Fibroblast of villous mesenchyme (primary cell): ENCODE measurements at regions not wholly inside any gene's neighbourhood (a gene's known extent, or its start where the extent isn't known, plus 50 kb on each side); places are given as distances from the start of the nearest gene placed in this dataset.

Experiments
- DNase-seq: peaks from one replicate; pipeline ENCODE4 v3.0.0-alpha.2; 2010; ENCODE audit warnings: low read depth
- H3K4me3 ChIP-seq: 2 replicates; pipeline ENCODE4 v1.5.1; 2011; ENCODE audit warnings: low read depth, mild to moderate bottlenecking, low read length
- TF ChIP-seq, protein P1 (sequence below): IDR thresholded peaks from 2 replicates; pipeline ENCODE4 v1.5.1; 2012; ENCODE audit warnings: low read depth, mild to moderate bottlenecking, low read length; ENCODE audit not compliant: insufficient read depth

DNA sequence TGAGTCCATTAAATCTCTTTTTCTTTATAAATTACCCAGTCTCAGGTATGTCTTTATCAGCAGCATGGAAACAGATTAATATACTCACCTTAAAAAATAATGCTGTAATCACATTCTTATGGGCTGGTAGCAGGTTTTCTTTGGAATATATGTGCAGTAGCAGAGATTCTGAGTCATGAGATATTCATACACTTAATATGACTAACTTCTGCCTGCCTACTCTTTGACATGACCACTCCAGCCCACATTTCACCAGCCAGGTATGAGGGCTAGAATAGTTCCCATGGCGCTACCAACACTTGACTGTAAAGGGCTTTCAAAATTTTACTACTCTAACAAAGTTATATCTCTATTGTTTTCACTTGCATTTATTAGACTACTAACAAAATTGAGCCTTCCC, 74.1 kb upstream of the GHR start:
- DNase-seq, result no peak
- TF ChIP-seq, protein P1, sequence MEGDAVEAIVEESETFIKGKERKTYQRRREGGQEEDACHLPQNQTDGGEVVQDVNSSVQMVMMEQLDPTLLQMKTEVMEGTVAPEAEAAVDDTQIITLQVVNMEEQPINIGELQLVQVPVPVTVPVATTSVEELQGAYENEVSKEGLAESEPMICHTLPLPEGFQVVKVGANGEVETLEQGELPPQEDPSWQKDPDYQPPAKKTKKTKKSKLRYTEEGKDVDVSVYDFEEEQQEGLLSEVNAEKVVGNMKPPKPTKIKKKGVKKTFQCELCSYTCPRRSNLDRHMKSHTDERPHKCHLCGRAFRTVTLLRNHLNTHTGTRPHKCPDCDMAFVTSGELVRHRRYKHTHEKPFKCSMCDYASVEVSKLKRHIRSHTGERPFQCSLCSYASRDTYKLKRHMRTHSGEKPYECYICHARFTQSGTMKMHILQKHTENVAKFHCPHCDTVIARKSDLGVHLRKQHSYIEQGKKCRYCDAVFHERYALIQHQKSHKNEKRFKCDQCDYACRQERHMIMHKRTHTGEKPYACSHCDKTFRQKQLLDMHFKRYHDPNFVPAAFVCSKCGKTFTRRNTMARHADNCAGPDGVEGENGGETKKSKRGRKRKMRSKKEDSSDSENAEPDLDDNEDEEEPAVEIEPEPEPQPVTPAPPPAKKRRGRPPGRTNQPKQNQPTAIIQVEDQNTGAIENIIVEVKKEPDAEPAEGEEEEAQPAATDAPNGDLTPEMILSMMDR, result no peak

DNA sequence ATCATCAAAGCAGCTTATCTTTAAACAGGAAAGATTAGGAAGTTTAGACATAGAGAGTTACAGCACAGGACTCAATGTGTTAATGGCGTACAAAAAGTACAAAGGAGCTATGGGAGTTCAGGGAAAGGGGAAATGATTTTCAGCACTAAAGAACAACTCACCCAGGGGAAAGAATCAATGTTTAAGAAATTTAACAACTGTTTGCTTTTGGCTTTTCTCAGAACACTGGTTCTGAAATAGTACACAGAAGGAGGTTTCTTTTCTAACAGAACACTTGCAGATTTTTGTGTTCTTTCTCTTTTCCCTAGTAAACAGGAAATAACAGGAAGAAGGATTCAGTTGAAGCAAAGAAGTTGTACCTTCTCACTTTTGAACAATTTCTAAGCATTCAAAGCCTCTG, 71.3 kb upstream of the GHR start:
- no peak overlapping the region for H3K4me3 ChIP-seq
- TF ChIP-seq, protein P1, result no peak
- DNase-seq, result no peak

More for the DNA sequence above, 74.1 kb upstream of the GHR start:
- H3K4me3 ChIP-seq, result no peak overlapping the region

DNA sequence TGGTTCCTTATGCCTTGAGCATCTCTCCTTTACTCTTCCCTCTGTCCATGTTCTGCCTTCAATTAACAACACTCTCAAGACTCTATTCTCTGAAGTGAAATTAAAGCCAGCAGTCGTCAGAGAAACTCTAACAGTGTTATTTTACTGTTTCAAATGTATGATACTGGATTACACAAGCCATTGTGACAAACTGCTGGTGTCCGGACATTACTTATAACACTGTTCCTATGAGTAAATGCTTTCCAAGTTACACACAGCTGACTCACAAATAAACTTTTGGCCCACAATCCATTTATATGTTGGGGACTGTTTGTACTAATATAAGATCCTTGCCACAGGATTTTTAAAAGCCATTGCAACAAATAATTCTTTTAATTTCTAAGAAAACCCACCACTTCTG, 63.2 kb upstream of the GHR start:
- no peak overlapping the region for H3K4me3 ChIP-seq
- TF ChIP-seq, protein P1, result no peak
- DNase-seq, result peak; percentile 5

DNA sequence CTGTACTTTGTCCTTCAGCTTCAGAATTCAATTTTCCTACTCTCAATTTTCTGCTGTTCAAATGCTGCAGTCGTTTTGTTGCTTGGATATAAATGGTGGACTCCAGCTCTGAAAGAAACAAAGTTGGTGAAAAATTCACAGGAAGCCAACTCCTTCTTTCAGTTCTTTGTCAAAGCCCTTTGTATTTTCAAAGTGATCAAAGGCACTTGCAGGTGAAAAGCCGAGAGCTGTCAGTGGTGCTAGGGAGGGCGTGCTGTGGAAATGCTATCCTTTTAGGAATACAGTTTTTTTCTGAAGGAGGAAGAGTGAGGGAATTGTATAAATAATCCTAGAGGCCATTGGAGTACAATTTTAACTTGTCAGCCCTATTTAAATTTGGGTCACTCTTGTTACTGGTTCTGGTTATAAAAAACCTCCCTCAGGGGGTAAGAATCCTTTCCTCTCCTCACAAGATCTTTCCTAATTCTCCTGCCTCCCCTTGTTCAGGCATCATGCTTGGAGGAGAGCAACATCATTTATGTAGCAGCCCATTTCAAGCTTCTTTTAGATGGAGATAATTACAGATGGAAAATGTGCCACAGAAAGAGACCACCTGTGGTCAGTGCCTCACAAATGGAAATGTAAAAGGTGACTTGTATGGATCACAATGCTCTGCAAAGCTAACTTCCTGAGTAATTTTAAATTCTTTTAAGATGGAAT, 62.5 kb upstream of the GHR start:
- TF ChIP-seq, protein P1, result no peak
- no peak overlapping the region for H3K4me3 ChIP-seq
- DNase-seq, result no peak

DNA sequence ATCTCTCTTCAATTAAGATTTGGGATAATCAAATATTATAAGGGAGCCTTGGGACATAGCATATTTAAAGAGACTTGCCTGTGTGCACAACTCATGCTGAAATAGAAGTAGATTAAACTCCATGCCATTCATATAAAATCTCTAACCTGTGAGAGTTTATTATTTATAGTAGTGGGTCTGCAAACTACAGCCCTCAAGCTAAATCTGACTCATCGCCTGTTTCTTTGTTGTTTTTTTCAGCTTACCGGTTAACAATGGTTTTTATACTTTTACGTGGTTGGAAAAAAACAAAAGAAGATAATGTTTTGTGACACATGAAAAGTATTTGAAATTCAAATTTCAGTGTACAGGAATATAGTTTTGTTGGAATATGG, 61.9 kb upstream of the GHR start:
- TF ChIP-seq, protein P1, result no peak
- no peak overlapping the region for H3K4me3 ChIP-seq
- no peak for DNase-seq

DNA sequence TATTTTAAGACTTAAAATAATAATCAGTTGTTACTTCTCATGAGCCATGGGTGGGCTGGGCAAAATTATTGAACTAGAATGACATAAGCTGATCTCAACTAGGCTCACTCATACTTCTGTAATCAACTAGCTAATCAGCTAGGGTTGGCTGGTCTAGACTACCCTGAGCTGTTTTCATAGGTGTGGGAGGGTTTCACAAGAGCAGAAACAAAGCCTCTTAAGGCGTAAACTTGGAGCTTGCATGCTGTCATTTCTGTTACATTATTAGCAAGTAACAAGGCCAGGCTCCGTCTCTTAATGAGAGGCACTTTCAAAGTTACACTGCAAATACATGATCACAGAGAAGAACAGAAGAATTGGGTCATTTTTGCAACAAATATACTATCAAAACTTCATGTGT, 57.2 kb upstream of the GHR start:
- DNase-seq, result no peak
- H3K4me3 ChIP-seq, result no peak overlapping the region
- TF ChIP-seq, protein P1, result no peak
